Fibroblast of mammary gland (primary cell): ENCODE measurements at regions not wholly inside any gene's neighbourhood (a gene's known extent, or its start where the extent isn't known, plus 50 kb on each side); places are given as distances from the start of the nearest gene placed in this dataset.

Source experiments
- DNase-seq: peaks from one replicate; pipeline ENCODE4 v3.0.0-alpha.2; 2010; ENCODE audit warnings: low read depth
- H3K4me3 ChIP-seq: 2 replicates; pipeline ENCODE4 v1.5.1; 2011; ENCODE audit warnings: low read depth, mild to moderate bottlenecking, low read length, moderate library complexity; ENCODE audit not compliant: control insufficient read depth
- TF ChIP-seq, protein P1 (sequence below): conservative IDR thresholded peaks from 2 replicates; pipeline ENCODE4 v1.5.1; 2011; ENCODE audit warnings: low read depth, low read length, inconsistent platforms; ENCODE audit not compliant: control insufficient read depth, insufficient read depth

DNA sequence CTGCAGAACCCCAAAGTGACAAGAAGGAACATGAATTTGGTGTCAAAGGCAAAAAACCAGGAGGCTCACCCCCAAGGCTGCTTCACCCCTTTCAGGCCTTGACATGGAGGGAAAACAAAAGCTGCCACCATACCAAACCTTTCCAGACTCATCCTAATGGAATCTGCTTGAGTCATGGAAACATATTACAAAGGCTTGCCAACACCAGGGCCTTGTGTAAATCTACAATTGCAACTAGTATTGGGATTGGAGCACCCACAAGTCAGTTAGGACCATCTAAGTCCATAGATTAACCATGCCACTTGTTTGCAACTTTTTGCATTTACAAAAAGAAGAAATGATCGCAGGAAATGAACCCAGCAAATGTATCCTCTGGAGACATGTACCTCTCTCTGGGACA lies 297.6 kb downstream of the CDCA7 start:
- no peak overlapping the region for H3K4me3 ChIP-seq
- peak; percentile 92 for DNase-seq
- TF ChIP-seq, protein P1, sequence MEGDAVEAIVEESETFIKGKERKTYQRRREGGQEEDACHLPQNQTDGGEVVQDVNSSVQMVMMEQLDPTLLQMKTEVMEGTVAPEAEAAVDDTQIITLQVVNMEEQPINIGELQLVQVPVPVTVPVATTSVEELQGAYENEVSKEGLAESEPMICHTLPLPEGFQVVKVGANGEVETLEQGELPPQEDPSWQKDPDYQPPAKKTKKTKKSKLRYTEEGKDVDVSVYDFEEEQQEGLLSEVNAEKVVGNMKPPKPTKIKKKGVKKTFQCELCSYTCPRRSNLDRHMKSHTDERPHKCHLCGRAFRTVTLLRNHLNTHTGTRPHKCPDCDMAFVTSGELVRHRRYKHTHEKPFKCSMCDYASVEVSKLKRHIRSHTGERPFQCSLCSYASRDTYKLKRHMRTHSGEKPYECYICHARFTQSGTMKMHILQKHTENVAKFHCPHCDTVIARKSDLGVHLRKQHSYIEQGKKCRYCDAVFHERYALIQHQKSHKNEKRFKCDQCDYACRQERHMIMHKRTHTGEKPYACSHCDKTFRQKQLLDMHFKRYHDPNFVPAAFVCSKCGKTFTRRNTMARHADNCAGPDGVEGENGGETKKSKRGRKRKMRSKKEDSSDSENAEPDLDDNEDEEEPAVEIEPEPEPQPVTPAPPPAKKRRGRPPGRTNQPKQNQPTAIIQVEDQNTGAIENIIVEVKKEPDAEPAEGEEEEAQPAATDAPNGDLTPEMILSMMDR = no peak

DNA sequence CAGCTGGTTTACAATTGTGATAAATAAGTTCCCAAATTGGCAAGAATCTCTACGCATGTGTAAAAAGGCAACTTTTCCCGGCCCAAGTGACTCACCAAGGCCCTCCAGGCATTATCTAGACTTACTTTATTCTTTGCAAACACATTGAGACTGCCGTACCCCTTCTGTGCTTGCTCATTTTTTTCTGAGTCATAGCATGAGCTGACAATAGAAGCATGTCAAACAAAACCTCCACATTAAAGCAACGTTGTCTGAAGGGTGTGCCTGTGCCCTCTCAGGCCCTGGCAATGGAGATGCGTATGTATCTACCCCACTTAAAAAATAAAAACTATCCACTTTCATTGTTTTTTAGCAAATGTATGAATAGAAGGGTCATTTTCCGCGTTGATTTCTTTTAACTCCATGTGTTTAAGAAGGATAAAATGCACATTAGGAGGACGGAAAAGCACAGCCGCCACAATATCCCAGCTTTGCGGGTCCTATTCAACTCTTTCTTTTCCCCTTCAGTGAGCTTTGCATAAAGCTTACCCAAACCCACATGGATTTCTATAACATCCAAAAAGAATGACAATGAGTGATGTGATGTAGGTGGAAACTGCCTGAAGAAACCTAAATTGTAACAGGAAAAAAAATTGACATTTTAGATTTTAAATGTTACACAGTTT lies 298.2 kb downstream of the CDCA7 start:
- H3K4me3 ChIP-seq = no peak overlapping the region
- TF ChIP-seq, protein P1 = no peak
- peak; percentile 97 for DNase-seq

DNA sequence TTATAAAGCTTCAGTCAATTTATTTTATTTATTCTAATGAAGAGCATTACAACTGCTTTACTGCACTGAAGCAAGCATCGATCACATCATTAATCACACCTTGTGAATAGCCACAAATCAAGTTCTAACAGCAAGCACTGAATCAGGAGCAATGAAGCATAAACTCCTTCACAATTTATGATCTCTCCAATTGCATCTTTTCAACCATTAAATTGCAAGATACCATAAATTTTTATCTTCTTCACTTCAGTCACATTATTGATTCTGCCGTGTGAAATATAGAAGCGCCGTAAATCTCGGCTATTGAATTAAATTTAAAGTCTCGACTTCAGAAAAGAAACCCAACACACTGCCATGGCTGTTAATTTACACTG lies 298.7 kb downstream of the CDCA7 start:
- TF ChIP-seq, protein P1 = no peak
- no peak for DNase-seq
- H3K4me3 ChIP-seq = no peak overlapping the region

DNA sequence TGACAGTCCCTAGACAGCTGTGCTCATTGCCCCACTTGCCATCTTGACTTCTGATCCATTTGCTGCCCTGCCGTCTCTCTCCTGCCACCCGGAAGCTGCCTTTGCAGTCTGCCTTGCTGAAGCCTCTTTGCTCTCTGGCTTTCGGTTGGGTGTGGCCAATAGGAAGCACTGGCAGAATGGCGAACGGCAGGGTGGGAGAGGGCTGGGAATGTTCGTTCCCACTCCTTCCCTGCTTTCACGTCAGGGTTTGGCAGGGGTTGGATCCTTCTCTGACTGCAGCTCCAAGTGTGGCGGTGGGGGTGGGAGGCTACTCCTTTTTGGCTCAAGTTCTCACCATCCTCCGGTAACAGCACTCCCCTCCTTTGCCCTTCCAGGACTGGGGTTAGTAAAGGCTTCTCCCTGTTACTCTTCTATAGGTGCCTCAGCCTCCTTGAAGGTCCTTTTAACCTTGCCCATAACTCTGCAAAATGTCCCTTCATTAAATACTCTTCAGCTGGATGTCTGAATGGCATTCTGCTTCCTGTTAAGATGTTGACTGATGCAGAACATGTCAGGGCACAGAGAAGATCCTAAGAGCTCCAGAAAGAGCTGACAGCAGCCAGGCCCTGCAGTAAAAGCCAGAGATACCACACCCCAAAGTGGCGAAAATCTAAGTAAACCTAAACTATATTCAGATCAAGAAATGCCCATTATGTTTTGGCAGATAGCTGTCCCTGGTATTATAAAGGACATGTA lies 299.7 kb downstream of the CDCA7 start:
- TF ChIP-seq, protein P1 = no peak
- DNase-seq = no peak
- no peak overlapping the region for H3K4me3 ChIP-seq

DNA sequence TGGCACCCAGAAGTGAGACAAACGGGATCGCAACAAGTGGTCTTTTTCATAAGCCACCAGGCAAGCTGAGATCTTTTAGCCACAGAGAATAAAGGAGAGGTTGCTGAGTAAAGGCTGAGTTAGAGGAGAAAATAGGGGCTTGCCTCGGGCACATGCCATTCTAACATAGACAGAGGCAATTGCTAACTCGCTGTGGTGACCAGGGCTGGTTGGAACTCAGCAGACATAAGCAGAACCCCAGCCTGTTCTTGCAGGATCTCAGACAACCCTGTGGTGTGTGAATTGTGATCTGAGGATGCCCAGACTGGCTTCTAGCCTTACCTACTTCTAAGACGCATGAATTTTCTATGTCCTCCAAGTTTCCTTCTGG lies 300.2 kb downstream of the CDCA7 start:
- no peak overlapping the region for H3K4me3 ChIP-seq
- TF ChIP-seq, protein P1 = no peak
- DNase-seq = no peak

DNA sequence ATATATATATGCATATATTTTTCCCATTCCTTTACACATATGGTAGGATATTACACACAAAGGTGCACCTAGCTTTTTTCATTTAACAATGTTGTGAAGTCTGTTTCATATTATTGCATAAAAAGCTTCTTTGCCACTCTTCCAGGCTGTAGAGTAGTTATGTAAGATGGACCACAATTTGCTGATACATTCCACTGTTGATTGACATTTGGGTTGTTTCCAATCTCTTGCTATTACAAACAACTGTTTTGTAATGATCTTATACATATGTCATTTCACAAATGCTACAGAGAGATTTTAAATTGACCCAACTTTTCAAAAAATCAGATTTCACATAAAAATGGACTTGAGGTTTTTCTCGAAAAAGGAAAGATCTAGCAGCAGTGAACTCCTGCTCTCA lies 301.4 kb downstream of the CDCA7 start:
- TF ChIP-seq, protein P1 = no peak
- no peak overlapping the region for H3K4me3 ChIP-seq
- no peak for DNase-seq
